Caco-2 (cell line): ENCODE measurements at regions not wholly inside any gene's neighbourhood (a gene's known extent, or its start where the extent isn't known, plus 50 kb on each side); places are given as distances from the start of the nearest gene placed in this dataset.

Experiments used
- BruUV-seq: library from RNA; stranded (reverse); fragments of 400-500 nt; replicated peaks from 2 replicates; lab custom pipeline; 2021; lab: Mats Ljungman, UMichigan
- CTCF ChIA-PET: fragments of 300-600 bp; sonication (Branson Sonifier 250); formaldehyde crosslinking; loops from one replicate; lab custom pipeline; 2022; ENCODE audit warnings: antibody characterized with exemption; lab: Charles Lee
- POLR2A ChIA-PET: fragments of 300-600 bp; sonication (Branson Sonifier 250); formaldehyde crosslinking; loops from one replicate; lab custom pipeline; 2022; ENCODE audit warnings: antibody characterized with exemption; lab: Charles Lee
- DNase-seq, 2 experiments: peaks; one replicate each; pipeline versions ENCODE4 v3.0.0 to v3.0.0-alpha.2; 2020 to 2022
- H3K27me3 ChIP-seq: replicated peaks from 2 replicates; pipeline ENCODE4 v1.6.0; 2011; ENCODE audit warnings: low read length; ENCODE audit not compliant: control insufficient read depth, insufficient read depth
- H3K36me3 ChIP-seq: 2 replicates; pipeline ENCODE4 v1.5.1; 2011; ENCODE audit warnings: low read length; ENCODE audit not compliant: control insufficient read depth, insufficient read depth
- H3K4me1 ChIP-seq: fragments of 250-450 bp; sonication (Bioruptor Pico); 2 replicates; pipeline ENCODE4 v1.5.1; 2020; ENCODE audit warnings: mild to moderate bottlenecking
- H3K4me3 ChIP-seq: 2 replicates; pipeline ENCODE4 v1.5.1; 2011; ENCODE audit warnings: low read depth, mild to moderate bottlenecking, control low read depth, low read length
- H3K9me3 ChIP-seq: fragments of 250-450 bp; sonication (Bioruptor Pico); 2 replicates; pipeline ENCODE4 v1.5.1; 2020; ENCODE audit warnings: mild to moderate bottlenecking, moderate library complexity
- H3K27ac Mint-ChIP-seq: one replicate; pipeline ENCODE4 v1.8.0; 2022; ENCODE audit warnings: mixed read lengths; ENCODE audit not compliant: unreplicated experiment
- H3K27me3 Mint-ChIP-seq: one replicate; pipeline ENCODE4 v1.8.0; 2022; ENCODE audit warnings: mixed read lengths; ENCODE audit not compliant: insufficient read depth, unreplicated experiment
- H3K36me3 Mint-ChIP-seq: one replicate; pipeline ENCODE4 v1.8.0; 2022; ENCODE audit warnings: mild to moderate bottlenecking, mixed read lengths; ENCODE audit not compliant: insufficient read depth, unreplicated experiment
- H3K4me1 Mint-ChIP-seq: one replicate; pipeline ENCODE4 v1.8.0; 2022; ENCODE audit warnings: low read depth, mixed read lengths; ENCODE audit not compliant: unreplicated experiment
- H3K4me3 Mint-ChIP-seq: one replicate; pipeline ENCODE4 v1.8.0; 2022; ENCODE audit warnings: mild to moderate bottlenecking, moderate library complexity, mixed read lengths; ENCODE audit not compliant: unreplicated experiment
- H3K9me3 Mint-ChIP-seq: one replicate; pipeline ENCODE4 v1.8.0; 2022; ENCODE audit warnings: mixed read lengths; ENCODE audit not compliant: unreplicated experiment
- intact Hi-C: fragments of 100-400 bp; cut with micrococcal nuclease; formaldehyde crosslinking; loops from one replicate; pipeline ENCODE4 v1.10.0; 2022; ENCODE audit not compliant: unreplicated experiment
- TF ChIP-seq, protein P1 (sequence below), 2 experiments: fragments of 200-600 bp in 1 of 2; IDR thresholded peaks; 1 replicate in 1 of 2; 2 replicates in 1 of 2; pipeline versions ENCODE4 v1.5.1 to v1.8.0; 2011 to 2022; ENCODE audit warnings: antibody characterized with exemption in 1 of 2, control low read depth in 1 of 2, inconsistent platforms in 1 of 2, low read depth in 1 of 2, low read length in 1 of 2, mild to moderate bottlenecking in 1 of 2, moderate library complexity in 1 of 2; ENCODE audit not compliant: insufficient read depth in 1 of 2, severe bottlenecking in 1 of 2, unreplicated experiment in 1 of 2

DNA sequence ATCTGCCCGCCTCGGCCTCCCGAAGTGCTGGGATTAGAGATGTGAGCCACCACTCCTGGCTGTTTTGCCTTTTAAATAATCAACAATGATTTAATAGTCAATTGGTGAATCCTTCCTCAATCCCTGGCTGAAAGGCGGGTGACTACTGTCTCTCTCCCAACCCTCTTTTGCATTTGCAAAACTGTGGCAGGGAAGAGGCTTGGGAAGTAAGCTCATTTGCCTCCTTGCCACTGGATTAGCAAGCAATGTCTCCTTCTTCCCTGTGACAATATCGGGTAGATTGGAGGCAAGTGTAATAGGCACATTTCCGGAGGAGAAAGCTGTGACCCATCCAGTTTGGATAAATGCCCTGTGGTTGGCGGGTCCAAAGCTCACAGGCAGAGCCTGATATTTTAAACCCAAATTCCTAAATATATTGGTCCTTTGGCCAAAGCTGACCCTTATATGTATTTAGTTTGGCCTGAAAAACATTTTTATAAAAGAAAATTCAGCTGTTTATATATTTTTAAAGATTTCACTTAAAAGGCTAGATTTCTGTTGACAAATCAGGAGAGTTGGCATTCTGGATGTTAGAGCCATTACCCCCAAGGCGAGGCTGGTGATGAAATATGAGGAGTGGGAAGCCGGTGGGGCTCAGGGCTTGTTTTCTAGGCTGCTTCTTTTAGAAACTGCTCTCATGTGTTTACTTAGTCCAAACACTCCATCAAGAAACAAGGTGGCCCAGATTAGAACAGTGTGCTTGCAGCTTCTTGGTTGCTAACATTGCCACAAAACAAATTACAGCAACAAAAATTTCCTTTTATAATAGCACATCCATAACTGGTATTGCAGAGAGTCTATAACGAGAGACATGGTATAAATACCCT is 646.9 kb upstream of the TMEM132C start:
- Histone ChIP-seq H3K36me3 (no peaks in the 10 kb centered on the region), H3K4me3 (no peak overlapping the region), H3K9me3 (no peaks in the 10 kb centered on the region), H3K4me1 (no peaks in the 10 kb centered on the region), H3K27me3 (no peaks in the 10 kb centered on the region)
- CTCF ChIA-PET = no interaction called here
- DNase-seq = no peak
- BruUV-seq = no TSS peak
- Mint-ChIP-seq H3K27ac (no peak overlapping the region), H3K27me3 (no peaks in the 10 kb centered on the region), H3K9me3 (peaks cover 13% of the 10 kb centered on the region), H3K36me3 (no peaks in the 10 kb centered on the region), H3K4me3 (no peak overlapping the region), H3K4me1 (no peaks in the 10 kb centered on the region)
- POLR2A ChIA-PET = no interaction called here
- TF ChIP-seq, protein P1, sequence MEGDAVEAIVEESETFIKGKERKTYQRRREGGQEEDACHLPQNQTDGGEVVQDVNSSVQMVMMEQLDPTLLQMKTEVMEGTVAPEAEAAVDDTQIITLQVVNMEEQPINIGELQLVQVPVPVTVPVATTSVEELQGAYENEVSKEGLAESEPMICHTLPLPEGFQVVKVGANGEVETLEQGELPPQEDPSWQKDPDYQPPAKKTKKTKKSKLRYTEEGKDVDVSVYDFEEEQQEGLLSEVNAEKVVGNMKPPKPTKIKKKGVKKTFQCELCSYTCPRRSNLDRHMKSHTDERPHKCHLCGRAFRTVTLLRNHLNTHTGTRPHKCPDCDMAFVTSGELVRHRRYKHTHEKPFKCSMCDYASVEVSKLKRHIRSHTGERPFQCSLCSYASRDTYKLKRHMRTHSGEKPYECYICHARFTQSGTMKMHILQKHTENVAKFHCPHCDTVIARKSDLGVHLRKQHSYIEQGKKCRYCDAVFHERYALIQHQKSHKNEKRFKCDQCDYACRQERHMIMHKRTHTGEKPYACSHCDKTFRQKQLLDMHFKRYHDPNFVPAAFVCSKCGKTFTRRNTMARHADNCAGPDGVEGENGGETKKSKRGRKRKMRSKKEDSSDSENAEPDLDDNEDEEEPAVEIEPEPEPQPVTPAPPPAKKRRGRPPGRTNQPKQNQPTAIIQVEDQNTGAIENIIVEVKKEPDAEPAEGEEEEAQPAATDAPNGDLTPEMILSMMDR (IDR thresholded peaks at IDR 0.05; ENCODE audit: insufficient read depth in 1 of 2, low read depth in 1 of 2, low read length in 1 of 2, severe bottlenecking in 1 of 2, unreplicated experiment in 1 of 2) = no peak
- intact Hi-C loops = no loop called here

GRCh38 chr12:127620735-127621355 is 646.1 kb upstream of the TMEM132C start:
- BruUV-seq = no TSS peak

GRCh38 chr12:127621366-127621765 is 645.6 kb upstream of the TMEM132C start:
- Mint-ChIP-seq H3K4me3 (no peak overlapping the region), H3K9me3 (peaks cover 13% of the 10 kb centered on the region), H3K4me1 (no peaks in the 10 kb centered on the region), H3K27ac (no peak overlapping the region), H3K36me3 (no peaks in the 10 kb centered on the region), H3K27me3 (no peaks in the 10 kb centered on the region)
- H3K36me3 ChIP-seq = no peaks in the 10 kb centered on the region
- no peak for DNase-seq
- no peak overlapping the region for H3K4me3 ChIP-seq
- H3K9me3 ChIP-seq = no peaks in the 10 kb centered on the region
- TF ChIP-seq, protein P1 (IDR thresholded peaks at IDR 0.05; ENCODE audit: insufficient read depth in 1 of 2, low read depth in 1 of 2, low read length in 1 of 2, severe bottlenecking in 1 of 2, unreplicated experiment in 1 of 2) = no peak
- no TSS peak for BruUV-seq
- CTCF ChIA-PET = no interaction called here
- intact Hi-C loops = no loop called here
- no peaks in the 10 kb centered on the region for H3K27me3 ChIP-seq
- POLR2A ChIA-PET = no interaction called here
- no peaks in the 10 kb centered on the region for H3K4me1 ChIP-seq

More at GRCh38 chr12:127620735-127621355, 646.1 kb upstream of the TMEM132C start:
- H3K4me1 Mint-ChIP-seq = no peaks in the 10 kb centered on the region
- no peak overlapping the region for H3K4me3 Mint-ChIP-seq
- CTCF ChIA-PET = no interaction called here
- TF ChIP-seq, protein P1 (IDR thresholded peaks at IDR 0.05; ENCODE audit: insufficient read depth in 1 of 2, low read depth in 1 of 2, low read length in 1 of 2, severe bottlenecking in 1 of 2, unreplicated experiment in 1 of 2) = no peak
- peaks cover 13% of the 10 kb centered on the region for H3K9me3 Mint-ChIP-seq
- DNase-seq = no peak
- intact Hi-C loops = no loop called here
- no peaks in the 10 kb centered on the region for H3K36me3 Mint-ChIP-seq
- Histone ChIP-seq H3K9me3 (no peaks in the 10 kb centered on the region), H3K4me1 (no peaks in the 10 kb centered on the region), H3K27me3 (no peaks in the 10 kb centered on the region), H3K36me3 (no peaks in the 10 kb centered on the region), H3K4me3 (no peak overlapping the region)
- no peak overlapping the region for H3K27ac Mint-ChIP-seq
- no peaks in the 10 kb centered on the region for H3K27me3 Mint-ChIP-seq
- POLR2A ChIA-PET = no interaction called here
